Stimulated activated naive CD8-positive, alpha-beta T cell treated with anti-CD3 and anti-CD28 coated beads, Interleukin-15, Interleukin-2, amounts not matched to agents 100 ng/mL and 50 ng/mL, for 24 hours (primary cell): ENCODE measurements at regions not wholly inside any gene's neighbourhood (a gene's known extent, or its start where the extent isn't known, plus 50 kb on each side); places are given as distances from the start of the nearest gene placed in this dataset.

Experiments
- H3K27ac Mint-ChIP-seq: one replicate; pipeline ENCODE4 v1.8.0; 2021; ENCODE audit warnings: mild to moderate bottlenecking, mixed read lengths
- H3K27me3 Mint-ChIP-seq: one replicate; pipeline ENCODE4 v1.8.0; 2021; ENCODE audit warnings: mixed read lengths
- H3K36me3 Mint-ChIP-seq: one replicate; pipeline ENCODE4 v1.8.0; 2021; ENCODE audit warnings: low read depth, mixed read lengths
- H3K4me1 Mint-ChIP-seq: one replicate; pipeline ENCODE4 v1.8.0; 2021; ENCODE audit warnings: low read depth, mixed read lengths
- H3K4me3 Mint-ChIP-seq: one replicate; pipeline ENCODE4 v1.8.0; 2021; ENCODE audit warnings: mild to moderate bottlenecking, mixed read lengths
- H3K9me3 Mint-ChIP-seq: one replicate; pipeline ENCODE4 v1.8.0; 2021; ENCODE audit warnings: mixed read lengths

DNA sequence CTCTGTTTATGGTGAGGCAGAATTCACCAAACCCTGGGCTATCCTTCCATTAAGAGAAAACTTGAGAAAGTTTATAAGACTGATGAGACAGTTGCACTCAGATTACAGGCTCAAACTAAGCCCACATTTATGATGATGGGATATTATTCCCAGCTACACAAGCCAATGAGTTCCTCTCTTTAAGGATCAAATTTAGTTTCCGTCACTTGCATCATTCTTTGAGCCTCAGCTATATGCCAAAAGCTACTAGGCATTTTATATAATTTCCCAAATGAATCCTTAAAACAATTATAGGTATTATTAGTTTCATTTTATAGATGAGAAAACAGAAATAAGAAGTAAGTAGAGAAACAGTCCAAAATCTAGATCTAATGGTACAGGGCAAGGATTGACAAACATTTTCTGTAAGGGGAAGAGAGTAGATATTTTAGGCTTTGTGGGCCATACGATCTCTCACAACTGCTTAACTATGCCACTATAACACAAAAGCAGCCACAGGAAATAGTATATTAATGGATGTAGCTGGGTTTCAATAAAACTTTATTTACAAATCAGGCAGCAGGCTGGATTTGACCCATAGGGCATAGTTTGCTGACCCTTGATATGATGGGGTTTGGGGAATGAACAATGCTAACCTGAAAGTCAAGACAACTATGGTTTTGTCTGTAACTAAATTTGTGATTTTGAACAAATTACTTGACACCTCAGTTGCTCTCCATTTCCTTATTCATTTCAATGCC is 91.8 kb upstream of the PLXNC1 start:
- Mint-ChIP-seq H3K4me1 (no peaks in the 10 kb centered on the region), H3K9me3 (peaks cover 3% of the 10 kb centered on the region), H3K36me3 (no peaks in the 10 kb centered on the region), H3K4me3 (no peak overlapping the region), H3K27ac (no peak overlapping the region), H3K27me3 (no peaks in the 10 kb centered on the region)

DNA sequence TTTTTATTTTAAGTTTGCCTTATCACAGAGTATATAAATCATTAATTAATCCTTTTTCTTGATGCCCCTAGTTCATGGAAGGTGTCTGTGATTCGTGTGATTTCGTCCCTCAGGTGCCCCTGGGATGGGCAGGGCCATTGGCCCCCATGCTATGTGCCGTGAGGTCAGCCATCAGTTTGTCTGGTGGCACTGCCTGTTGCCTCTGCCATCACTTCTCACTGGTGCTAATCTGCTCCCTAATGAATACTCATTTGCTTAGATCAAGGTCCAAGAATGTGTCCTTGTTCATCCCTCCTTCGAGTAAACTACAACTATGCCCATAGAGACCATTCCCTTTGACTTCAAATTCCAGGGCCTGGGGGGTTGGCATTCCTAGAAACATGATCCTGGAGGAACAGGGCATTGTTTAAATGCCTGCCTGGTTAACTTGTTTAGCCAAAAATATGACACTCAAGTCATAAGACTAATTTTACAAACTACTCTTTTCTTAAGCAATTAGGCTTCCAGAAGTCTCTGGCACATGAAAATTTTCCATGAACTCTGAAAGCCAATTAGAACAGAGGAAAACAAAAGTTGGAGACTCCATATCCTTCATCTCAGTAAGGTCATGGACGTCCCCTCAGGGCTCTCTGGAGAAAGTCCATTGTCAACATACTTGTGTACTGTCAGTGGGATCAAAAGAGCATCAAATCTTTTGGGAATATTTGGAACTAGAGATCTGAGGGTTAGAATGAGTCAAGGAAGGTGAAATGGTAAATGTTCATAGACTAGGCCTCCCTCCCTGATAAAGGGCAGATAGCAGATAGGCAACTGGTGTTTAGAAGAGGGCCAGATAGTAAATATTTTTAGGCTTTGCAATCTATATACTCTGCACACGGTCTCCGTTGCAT is 90.9 kb upstream of the PLXNC1 start:
- Mint-ChIP-seq H3K27me3 (no peaks in the 10 kb centered on the region), H3K4me3 (no peak overlapping the region), H3K27ac (no peak overlapping the region), H3K9me3 (peaks cover 3% of the 10 kb centered on the region), H3K4me1 (no peaks in the 10 kb centered on the region), H3K36me3 (no peaks in the 10 kb centered on the region)

DNA sequence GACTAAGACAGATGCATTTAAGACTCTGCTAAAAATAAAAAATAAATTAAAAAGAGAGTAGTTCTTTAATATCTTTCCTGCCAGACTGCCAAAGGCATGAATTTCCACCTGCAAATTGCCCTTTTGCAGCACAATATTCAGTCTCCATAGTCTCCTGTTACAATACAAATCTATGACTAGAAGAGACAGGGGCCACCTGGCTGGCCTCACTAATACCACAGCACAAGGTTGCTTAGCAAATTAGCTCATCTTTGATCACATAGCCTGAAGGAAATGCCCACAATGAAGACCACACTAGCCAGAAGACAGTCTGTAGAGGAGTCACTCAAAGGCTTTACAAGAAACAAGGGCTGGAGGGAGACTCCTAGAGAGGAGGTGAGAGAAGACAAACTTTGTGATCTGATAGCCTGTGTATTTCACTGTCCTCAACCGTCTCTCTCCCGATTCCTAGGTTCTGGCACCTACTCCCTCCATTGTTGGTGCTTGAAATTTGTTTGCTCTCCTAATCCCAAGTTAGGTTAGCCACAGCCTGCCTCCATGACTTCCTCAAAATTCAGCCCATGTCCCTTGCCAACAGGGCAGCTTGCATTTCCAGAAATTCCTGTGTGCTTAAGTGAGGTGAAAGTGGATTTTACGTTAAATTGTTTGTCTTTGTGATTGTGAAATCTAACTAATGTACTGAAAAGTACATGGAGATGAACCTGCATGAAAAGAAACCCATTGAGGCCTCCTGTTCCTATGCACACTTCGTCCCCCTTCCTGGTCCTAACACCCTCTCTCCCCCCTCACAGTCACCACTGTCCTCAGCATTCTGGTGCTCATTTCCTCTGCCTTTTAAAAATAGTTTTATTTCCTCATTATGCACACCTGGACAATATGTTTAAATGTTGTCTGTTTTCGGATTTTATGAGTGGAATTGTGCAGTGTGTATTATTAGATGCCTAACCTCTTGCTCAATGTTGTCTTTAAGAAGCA is 88.7 kb upstream of the PLXNC1 start:
- Mint-ChIP-seq H3K36me3 (no peaks in the 10 kb centered on the region), H3K4me3 (no peak overlapping the region), H3K27ac (no peak overlapping the region), H3K27me3 (no peaks in the 10 kb centered on the region), H3K9me3 (peaks cover 9% of the 10 kb centered on the region), H3K4me1 (no peaks in the 10 kb centered on the region)

DNA sequence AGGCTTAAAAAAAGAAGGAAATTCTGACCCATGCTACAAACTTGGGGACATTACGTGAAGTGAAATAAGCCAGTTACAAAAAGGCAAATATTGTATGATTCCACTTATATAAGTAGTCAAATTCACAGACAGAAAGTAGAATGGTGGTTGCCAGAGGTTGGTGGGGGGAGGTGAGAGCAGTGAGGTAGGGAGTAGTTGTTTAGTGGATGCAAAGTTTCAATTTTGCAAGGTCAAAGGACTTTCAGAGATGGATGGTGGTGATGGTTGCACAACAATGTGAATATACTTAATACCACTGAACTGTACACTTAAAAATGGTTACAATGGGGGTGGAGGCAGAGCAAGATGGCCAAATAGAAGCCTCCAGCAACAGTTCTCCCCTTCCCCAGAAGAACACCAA is 86.2 kb upstream of the PLXNC1 start:
- H3K4me3 Mint-ChIP-seq = no peak overlapping the region
- H3K36me3 Mint-ChIP-seq = no peaks in the 10 kb centered on the region
- H3K4me1 Mint-ChIP-seq = no peaks in the 10 kb centered on the region
- no peak overlapping the region for H3K27ac Mint-ChIP-seq
- no peaks in the 10 kb centered on the region for H3K27me3 Mint-ChIP-seq
- H3K9me3 Mint-ChIP-seq = peaks cover 6% of the 10 kb centered on the region

DNA sequence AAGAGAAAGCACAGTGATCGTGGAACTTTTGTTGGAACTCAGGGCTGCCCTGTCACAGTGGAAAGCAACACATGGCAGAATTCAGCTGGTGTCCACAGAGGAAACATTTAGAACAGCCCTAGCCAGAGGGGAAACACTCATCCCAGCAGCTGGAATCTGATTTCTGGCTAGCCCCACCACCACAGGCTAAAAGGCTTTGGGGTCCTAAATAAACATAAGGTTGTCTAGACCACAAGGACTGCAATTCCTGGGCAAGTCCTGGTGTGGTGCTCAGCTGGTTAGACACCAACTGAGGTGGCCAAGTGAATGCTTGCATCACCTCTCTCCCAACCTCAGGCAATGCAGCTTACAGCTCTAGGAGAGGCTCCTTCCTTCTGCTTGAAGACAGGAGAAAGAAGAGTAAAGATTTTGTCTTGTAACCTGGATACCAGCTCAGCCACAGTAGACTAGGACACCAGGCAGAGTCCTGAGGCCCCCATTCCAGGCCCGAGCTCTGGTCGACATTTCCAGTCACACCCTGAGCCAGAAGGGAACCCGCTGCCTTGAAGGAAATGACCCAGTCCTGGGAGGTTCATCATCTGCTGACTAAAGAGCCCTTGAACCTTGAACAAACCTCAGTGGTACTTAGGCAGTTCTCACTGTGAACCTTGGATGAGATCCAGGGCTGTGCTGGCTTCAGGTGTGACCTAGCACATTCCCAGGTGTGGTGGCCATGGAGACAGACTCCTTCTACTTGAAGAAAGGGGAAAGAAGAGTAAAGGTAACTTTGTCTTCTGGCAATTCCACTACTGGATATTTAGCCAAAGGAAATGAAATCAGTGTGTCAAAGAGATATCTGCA is 85.4 kb upstream of the PLXNC1 start:
- H3K4me1 Mint-ChIP-seq = no peaks in the 10 kb centered on the region

DNA sequence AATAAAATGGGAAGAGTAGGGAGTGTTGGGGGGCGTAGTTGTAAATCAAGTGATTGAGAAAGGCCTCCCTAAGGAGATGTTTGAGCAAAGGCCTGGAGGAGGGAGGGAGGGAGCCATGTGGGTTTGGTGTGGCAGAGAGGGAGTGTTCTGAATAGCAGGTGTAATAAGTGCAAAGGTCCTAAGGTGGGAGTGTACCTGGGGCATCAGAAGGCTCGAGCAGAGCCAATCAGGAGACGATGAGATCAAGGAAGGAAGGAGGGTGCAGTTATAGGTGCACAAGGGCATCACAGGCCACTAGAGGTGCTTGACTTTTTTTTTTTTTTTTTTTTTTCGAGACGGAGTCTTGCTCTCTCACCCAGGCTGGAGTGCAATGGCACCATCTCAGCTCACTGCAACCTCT is 77.9 kb upstream of the PLXNC1 start:
- Mint-ChIP-seq H3K36me3 (no peaks in the 10 kb centered on the region), H3K4me1 (peaks cover 5% of the 10 kb centered on the region), H3K9me3 (no peaks in the 10 kb centered on the region), H3K27ac (no peak overlapping the region), H3K27me3 (peaks cover 3% of the 10 kb centered on the region), H3K4me3 (no peak overlapping the region)

More for the DNA sequence above, 85.4 kb upstream of the PLXNC1 start:
- Mint-ChIP-seq H3K27ac (no peak overlapping the region), H3K36me3 (no peaks in the 10 kb centered on the region), H3K9me3 (peaks cover 6% of the 10 kb centered on the region), H3K4me3 (no peak overlapping the region), H3K27me3 (no peaks in the 10 kb centered on the region)

DNA sequence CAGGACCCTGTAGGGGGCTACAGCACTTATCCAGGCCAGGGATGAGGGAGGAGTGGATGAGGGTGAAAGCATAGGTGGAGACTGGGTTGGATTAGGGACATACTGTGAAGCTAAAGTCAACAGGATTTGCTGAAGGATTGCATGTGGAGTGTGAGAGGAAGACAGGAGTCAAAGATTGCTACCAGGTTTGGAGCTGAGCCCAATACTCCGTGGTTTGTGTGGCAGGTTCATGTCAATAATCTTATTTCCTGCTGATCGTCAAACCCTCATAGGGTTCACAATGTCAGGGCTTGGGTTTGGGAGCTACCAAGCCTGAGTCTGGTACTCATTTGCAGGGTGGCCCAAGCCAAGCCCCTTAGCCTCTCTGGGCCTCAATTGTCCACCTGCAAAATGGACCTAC is 77.1 kb upstream of the PLXNC1 start:
- Mint-ChIP-seq H3K36me3 (no peaks in the 10 kb centered on the region), H3K4me3 (no peak overlapping the region), H3K27ac (no peak overlapping the region), H3K4me1 (peaks cover 5% of the 10 kb centered on the region), H3K9me3 (no peaks in the 10 kb centered on the region), H3K27me3 (peaks cover 7% of the 10 kb centered on the region)

DNA sequence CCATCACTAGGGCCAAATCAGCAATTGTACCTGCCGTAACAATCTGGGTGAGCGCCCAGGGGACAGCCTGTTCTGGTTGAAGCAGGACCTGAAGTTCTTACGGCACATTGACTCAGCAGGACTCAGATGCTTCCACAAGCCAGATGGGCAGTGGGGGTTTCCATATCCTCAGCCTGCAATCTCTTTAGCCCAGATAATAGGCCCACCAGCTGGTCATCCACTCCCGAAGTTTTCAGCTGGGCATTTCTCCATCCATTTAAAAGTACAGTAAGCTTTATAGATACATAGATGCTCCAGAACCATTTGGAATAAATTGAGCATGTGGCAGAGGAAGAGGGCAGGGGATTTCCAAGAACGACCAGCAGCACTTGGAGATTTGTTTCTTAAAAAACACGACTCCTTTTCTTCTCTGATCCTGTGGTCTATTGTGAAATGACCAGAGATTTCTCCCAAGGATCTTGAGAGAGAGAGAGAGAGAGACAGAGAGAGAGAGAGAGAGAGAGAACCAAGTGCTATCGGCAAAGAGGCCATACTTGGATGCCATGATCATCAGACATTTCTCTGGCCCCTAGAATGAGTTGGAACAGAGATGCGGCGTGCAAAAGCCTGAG is 74.8 kb upstream of the PLXNC1 start:
- Mint-ChIP-seq H3K27me3 (peaks cover 8% of the 10 kb centered on the region), H3K4me3 (no peak overlapping the region), H3K4me1 (peaks cover 12% of the 10 kb centered on the region), H3K9me3 (no peaks in the 10 kb centered on the region), H3K36me3 (no peaks in the 10 kb centered on the region), H3K27ac (no peak overlapping the region)

DNA sequence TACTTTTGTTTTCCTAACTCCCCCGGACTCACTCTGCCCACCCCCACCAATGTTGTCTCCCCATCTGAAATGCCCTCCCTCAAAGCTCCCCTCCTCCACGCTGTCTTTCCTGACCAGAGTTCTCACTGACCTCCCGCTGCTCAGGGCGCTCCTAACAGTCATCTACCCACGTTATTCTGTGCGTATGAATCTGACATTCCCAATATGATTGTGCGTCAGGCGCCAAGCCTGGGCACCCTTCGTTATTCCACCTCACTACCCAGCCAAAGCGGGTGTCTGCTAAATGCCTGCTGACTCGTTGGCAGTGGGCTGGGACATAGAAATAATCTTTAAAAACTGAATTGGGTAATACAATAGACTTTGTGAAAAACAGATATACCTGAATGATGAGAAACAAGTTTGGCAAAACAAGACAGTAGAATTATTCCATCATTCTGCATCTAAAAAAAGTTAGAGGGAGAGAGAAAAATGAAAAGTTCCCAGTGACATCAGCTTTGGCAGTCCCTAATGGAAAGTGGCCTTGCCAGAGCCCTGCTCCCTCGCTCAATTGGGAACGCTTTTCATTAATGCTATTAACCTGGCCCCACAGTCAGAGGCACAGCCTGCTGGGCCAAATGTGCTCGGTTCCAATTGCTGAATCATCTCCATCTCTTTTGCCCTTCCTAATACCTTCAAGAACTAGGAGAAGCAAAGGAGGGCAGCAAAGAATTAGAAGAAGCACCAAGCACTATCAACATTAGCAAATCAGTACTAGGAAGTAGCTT is 74.0 kb upstream of the PLXNC1 start:
- H3K9me3 Mint-ChIP-seq = no peaks in the 10 kb centered on the region
- no peaks in the 10 kb centered on the region for H3K36me3 Mint-ChIP-seq
- peaks cover 12% of the 10 kb centered on the region for H3K27me3 Mint-ChIP-seq
- peaks cover 12% of the 10 kb centered on the region for H3K4me1 Mint-ChIP-seq
- H3K4me3 Mint-ChIP-seq = no peak overlapping the region
- no peak overlapping the region for H3K27ac Mint-ChIP-seq

DNA sequence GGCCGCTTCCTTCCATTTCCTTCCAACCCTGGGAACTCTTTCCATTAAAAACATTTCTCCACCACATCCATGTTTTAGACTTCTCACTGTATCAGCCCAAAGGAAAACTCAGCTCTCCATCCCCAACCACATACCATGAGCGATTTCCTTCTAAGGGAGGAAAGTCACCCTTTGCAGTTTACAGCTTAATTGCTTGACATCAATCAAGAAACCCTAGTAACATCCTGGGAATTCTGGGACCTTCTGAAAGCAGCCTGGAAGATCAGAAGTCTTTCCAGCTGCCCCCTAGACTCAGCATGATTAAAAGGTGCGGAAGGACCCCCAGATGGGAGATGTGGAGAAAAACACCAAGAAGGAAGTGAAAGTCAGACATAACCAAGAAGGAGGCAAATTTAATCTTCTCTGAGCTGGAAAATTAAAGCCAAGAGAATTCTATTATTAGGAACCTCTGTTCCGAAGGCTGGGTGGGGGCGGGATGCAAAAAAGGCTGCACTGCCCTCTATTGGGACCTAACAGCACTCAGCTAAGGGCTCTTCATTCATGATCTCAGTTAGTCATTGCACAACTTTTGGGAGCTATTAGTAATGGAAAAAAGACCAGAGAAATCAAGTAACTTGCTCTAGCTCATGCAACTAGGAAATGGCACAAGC is 73.3 kb upstream of the PLXNC1 start:
- no peaks in the 10 kb centered on the region for H3K36me3 Mint-ChIP-seq
- H3K27me3 Mint-ChIP-seq = peaks cover 12% of the 10 kb centered on the region
- no peaks in the 10 kb centered on the region for H3K9me3 Mint-ChIP-seq
- H3K4me1 Mint-ChIP-seq = peaks cover 12% of the 10 kb centered on the region
- H3K4me3 Mint-ChIP-seq = no peak overlapping the region
- H3K27ac Mint-ChIP-seq = no peak overlapping the region

DNA sequence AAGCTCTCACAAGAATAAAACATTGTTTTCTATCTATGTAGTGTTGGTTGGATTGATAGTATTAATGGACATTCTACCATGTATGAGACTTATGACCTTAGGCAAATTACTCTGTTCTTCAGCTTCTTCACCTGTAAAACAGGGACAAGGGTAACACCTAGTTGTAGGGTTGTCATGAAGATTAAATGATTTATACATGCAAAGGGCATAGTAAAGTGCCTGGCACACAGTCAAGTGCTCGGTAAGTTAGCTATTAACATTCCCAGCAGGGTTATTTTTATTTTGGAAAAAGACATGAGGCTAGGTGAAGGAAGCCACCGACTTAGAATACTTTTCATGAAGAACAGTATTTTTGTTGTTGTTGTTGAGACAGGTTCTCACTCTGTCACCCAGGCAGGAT is 71.2 kb upstream of the PLXNC1 start:
- no peak overlapping the region for H3K27ac Mint-ChIP-seq
- H3K4me1 Mint-ChIP-seq = peaks cover 7% of the 10 kb centered on the region
- no peaks in the 10 kb centered on the region for H3K9me3 Mint-ChIP-seq
- no peaks in the 10 kb centered on the region for H3K36me3 Mint-ChIP-seq
- no peak overlapping the region for H3K4me3 Mint-ChIP-seq
- peaks cover 12% of the 10 kb centered on the region for H3K27me3 Mint-ChIP-seq

DNA sequence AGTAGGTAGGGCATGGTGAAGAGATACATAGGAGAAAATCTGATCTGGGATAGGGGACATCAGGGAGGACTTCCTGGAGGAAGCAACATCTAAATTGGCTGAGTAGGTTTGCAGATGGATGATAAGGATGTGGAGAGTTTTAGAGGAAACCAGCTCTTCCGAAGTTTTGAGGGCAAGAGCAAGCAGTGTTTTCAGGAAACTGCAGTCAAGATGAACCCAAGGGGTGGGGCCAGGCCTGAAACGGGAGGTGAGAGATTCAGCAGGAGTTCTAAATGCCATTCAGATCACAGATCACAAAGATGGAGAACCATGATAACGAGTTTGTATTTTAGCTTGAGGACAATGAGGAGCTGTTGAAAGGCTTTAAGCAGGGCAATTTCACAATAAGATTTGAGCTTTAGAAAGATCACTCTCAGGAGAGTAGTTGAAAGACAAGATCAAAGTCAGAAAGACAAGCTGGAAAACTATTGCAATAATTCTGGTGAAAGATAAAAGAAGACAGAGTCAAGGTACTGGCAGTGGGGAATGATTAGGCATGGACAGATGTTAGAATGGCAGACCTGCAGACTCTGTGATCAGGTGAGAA is 70.1 kb upstream of the PLXNC1 start:
- Mint-ChIP-seq H3K9me3 (peaks cover under 1% of the 10 kb centered on the region), H3K4me1 (peaks cover 7% of the 10 kb centered on the region), H3K27ac (no peak overlapping the region), H3K36me3 (no peaks in the 10 kb centered on the region), H3K27me3 (peaks cover 12% of the 10 kb centered on the region), H3K4me3 (no peak overlapping the region)
